NB4 (cell line): ENCODE measurements at regions not wholly inside any gene's neighbourhood (a gene's known extent, or its start where the extent isn't known, plus 50 kb on each side); places are given as distances from the start of the nearest gene placed in this dataset.

Source experiments
- DNase-seq: peaks from one replicate; pipeline ENCODE4 v3.0.0; 2010; ENCODE audit warnings: low read depth
- H3K4me3 ChIP-seq: one replicate; pipeline ENCODE4 v1.5.1; 2011; ENCODE audit warnings: mild to moderate bottlenecking, low read depth, low read length, moderate library complexity
- MYC ChIP-seq: IDR thresholded peaks from 2 replicates; pipeline ENCODE4 v1.6.1; 2011; ENCODE audit warnings: low read depth, low read length
- POLR2A ChIP-seq: IDR thresholded peaks from 2 replicates; pipeline ENCODE4 v1.6.1; 2011; ENCODE audit warnings: mild to moderate bottlenecking; ENCODE audit not compliant: insufficient read length; ENCODE audit errors: extremely low read depth
- TF ChIP-seq, protein P1 (sequence below): IDR thresholded peaks from 2 replicates; pipeline ENCODE4 v1.6.1; 2011; ENCODE audit warnings: low read depth, low read length
- TF ChIP-seq, protein P2 (sequence below): IDR thresholded peaks from one replicate; pipeline ENCODE4 v1.5.1; 2012; ENCODE audit warnings: low read depth, low read length

DNA sequence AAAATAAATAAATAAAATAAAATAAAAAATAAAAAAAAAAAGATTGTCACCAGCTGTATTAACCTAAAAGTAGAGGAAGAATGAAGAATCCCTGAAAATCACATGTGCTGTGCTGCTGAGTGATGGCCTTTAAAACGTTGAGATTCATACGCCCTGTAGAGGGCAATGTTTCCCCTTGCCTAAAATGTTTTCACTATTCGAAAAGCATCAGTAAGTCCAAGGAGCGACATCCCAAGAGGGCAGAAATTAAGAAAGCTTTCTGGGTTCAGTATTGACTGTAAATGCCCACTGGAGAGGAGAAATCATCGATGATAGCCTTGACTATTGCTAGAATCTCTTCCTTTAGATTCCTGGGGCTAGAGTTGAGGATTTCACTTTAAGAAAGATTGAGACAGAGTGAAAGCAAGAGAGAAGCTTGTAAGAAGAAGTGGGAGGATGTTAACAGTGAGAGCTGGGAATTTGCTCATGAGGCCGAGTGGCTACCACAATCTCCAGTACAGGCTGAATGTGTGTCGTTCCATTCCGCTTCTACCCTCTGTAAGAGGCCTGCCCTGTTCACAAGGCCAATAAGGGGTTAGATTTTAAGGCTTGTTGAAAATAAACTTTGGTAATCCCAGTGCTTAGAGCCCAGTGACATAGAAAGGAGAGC is 170.8 kb upstream of the FAM20A start:
- TF ChIP-seq MYC (peak; percentile 31; the same call in 1 of the 2 replicates), POLR2A (no peak)
- TF ChIP-seq, protein P1, sequence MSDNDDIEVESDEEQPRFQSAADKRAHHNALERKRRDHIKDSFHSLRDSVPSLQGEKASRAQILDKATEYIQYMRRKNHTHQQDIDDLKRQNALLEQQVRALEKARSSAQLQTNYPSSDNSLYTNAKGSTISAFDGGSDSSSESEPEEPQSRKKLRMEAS: peak; percentile 56
- TF ChIP-seq, protein P2, sequence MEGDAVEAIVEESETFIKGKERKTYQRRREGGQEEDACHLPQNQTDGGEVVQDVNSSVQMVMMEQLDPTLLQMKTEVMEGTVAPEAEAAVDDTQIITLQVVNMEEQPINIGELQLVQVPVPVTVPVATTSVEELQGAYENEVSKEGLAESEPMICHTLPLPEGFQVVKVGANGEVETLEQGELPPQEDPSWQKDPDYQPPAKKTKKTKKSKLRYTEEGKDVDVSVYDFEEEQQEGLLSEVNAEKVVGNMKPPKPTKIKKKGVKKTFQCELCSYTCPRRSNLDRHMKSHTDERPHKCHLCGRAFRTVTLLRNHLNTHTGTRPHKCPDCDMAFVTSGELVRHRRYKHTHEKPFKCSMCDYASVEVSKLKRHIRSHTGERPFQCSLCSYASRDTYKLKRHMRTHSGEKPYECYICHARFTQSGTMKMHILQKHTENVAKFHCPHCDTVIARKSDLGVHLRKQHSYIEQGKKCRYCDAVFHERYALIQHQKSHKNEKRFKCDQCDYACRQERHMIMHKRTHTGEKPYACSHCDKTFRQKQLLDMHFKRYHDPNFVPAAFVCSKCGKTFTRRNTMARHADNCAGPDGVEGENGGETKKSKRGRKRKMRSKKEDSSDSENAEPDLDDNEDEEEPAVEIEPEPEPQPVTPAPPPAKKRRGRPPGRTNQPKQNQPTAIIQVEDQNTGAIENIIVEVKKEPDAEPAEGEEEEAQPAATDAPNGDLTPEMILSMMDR: peak; percentile 58
- DNase-seq: peak; percentile 65
- H3K4me3 ChIP-seq: no peak overlapping the region

DNA sequence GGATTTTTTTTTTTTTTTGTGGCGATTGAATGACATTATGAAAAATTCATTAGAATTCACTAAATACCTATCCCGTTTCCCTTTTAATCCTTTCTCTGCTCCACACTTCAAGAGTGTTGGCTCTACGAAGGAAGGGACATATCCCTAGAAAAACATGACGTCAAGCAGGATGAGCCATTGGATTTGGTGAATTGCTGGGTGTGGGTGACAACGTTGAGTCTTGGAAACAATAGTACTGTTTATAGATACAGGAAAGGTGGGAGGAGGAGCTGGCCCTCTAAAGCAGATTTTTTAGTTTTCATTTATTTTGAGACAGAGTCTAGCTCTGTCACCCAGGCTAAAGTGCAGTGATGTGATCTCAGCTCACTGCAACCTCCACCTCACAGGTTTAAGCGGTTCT is 167.6 kb upstream of the FAM20A start:
- H3K4me3 ChIP-seq: no peak overlapping the region
- TF ChIP-seq, protein P1: no peak
- no peak for TF ChIP-seq MYC
- TF ChIP-seq POLR2A: no peak
- TF ChIP-seq, protein P2: no peak
- no peak for DNase-seq

DNA sequence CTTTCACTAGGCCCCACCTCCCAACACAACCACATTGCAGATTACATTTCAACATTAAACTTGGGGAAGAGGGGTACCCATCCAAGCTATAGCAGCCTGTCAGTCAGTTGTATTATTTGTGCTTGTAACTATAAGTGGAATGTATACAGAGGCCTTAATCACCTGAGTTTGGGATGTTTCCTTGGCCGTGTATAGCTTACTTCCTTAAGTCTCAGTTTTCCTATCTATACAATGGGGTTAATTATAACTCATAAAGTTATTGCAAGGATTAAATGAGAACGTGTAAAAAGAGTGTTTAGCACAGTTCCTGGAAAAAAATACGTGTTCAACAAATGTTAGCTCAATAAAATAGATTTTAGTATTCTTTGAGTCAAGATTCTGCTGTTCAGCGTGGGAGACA is 165.5 kb upstream of the FAM20A start:
- no peak for DNase-seq
- TF ChIP-seq, protein P2: no peak
- TF ChIP-seq POLR2A: no peak
- TF ChIP-seq, protein P1: no peak
- no peak for TF ChIP-seq MYC
- H3K4me3 ChIP-seq: no peak overlapping the region

DNA sequence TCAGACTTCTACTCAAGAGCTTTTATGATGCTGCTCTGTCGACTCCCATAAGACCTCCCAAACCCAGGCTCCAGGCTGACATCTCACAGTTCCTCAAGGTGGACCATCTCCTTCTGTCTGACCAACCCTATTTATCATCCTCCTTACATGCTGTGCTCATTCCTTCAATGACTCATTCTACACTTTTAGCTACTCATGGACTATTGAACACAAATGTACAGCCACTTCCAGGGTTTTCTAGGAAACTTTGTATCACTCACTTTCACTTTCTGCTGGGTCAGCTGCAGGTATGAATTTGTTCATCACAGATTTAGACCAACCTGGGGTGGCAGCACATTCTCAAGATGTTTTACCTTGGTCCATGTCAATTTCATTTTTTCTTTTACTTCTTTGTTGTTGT is 162.4 kb upstream of the FAM20A start:
- no peak overlapping the region for H3K4me3 ChIP-seq
- DNase-seq: no peak
- no peak for TF ChIP-seq MYC
- no peak for TF ChIP-seq POLR2A
- TF ChIP-seq, protein P2: no peak
- TF ChIP-seq, protein P1: no peak

DNA sequence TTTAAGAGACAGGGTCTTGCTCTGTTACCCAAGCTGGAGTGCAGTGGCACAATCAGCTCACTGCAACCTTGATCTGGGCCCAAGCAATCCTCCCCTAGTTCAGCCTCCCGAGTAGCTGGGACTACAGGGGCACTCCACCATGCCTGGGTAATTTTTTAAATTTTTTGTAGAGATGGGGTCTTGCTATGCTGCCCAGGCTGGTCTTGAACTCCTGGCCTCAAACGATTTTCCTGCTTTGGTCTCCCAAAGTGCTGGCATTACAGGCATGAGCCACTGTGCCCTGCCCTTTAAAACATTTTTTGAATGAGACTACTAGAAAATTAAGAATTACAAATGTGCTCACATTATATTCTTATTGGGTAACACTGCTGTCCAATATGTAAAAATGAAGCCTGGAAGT is 161.7 kb upstream of the FAM20A start:
- DNase-seq: no peak
- no peak overlapping the region for H3K4me3 ChIP-seq
- TF ChIP-seq, protein P1: no peak
- TF ChIP-seq MYC: no peak
- TF ChIP-seq, protein P2: no peak
